ENCODE measurements at regions not wholly inside any gene's neighbourhood (a gene's known extent, or its start where the extent isn't known, plus 50 kb on each side); places are given as distances from the start of the nearest gene placed in this dataset.
"Not testable (repeated sequence)": the region's sequence is repeated elsewhere in the genome, so short reads cannot be mapped to it uniquely, and the experiment has no call there.

GRCh38 chr2:95770726-95771125 lies 178.9 kb downstream of the TRIM43 start:
- not testable (repeated sequence) for TF ChIP-seq EP300 (IDR thresholded peaks at IDR 0.05; ENCODE audit: borderline replicate concordance in 1 of 2, low read depth in 1 of 2, low read length in 1 of 2); RCOR1 (IDR thresholded peaks at IDR 0.05; ENCODE audit: low read length); EZH2phosphoT487 (IDR thresholded peaks at IDR 0.05; ENCODE audit: borderline replicate concordance, low read depth); POLR2AphosphoS5 (IDR thresholded peaks at IDR 0.05; ENCODE audit: low read depth, low read length); REST (IDR thresholded peaks at IDR 0.05; ENCODE audit: low read depth, low read length)
